ENCODE measurements at regions not wholly inside any gene's neighbourhood (a gene's known extent, or its start where the extent isn't known, plus 50 kb on each side); places are given as distances from the start of the nearest gene placed in this dataset.
"Not testable (repeated sequence)": the region's sequence is repeated elsewhere in the genome, so short reads cannot be mapped to it uniquely, and the experiment has no call there.

DNA sequence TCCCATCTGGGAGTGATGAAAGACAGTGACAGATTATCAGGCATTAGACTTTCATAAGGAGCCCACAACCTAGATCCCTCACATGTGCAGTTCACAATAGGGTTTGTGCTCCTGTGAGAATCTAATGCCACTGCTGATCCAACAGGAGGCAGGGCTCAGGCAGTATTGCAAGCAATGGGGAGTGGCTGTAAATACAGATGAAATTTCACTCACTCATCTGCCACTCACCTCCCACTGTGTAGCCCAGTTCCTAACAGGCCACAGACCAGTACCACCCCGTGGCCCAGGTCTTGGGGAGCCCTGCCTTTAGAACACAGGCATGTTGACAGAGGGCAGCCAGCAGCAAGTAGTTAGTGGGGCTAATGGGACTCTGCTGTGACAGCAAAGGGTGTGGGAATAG is 137.3 kb upstream of the NANOS1 start:
- Histone ChIP-seq H3K4me1 (no peaks in the 10 kb centered on the region), H3K9me3 (no peaks in the 10 kb centered on the region), H3K27me3 (no peaks in the 10 kb centered on the region), H3K36me3 (no peaks in the 10 kb centered on the region), H3K27ac (no peak overlapping the region), H3K4me3 (no peak overlapping the region)
- intact Hi-C loops (cut with DNase I; ENCODE audit: low total_unique reads): no loop called here
- 18 to 67% (median 36%) methylated on average over 1 of the region's 1 CpG for WGBS, 5 donors
- no peak for TF ChIP-seq POLR2AphosphoS5 (IDR thresholded peaks at IDR 0.05)
- TF ChIP-seq EP300 (IDR thresholded peaks at IDR 0.05): no peak
- TF ChIP-seq, protein P1, sequence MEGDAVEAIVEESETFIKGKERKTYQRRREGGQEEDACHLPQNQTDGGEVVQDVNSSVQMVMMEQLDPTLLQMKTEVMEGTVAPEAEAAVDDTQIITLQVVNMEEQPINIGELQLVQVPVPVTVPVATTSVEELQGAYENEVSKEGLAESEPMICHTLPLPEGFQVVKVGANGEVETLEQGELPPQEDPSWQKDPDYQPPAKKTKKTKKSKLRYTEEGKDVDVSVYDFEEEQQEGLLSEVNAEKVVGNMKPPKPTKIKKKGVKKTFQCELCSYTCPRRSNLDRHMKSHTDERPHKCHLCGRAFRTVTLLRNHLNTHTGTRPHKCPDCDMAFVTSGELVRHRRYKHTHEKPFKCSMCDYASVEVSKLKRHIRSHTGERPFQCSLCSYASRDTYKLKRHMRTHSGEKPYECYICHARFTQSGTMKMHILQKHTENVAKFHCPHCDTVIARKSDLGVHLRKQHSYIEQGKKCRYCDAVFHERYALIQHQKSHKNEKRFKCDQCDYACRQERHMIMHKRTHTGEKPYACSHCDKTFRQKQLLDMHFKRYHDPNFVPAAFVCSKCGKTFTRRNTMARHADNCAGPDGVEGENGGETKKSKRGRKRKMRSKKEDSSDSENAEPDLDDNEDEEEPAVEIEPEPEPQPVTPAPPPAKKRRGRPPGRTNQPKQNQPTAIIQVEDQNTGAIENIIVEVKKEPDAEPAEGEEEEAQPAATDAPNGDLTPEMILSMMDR (IDR thresholded peaks at IDR 0.05): no peak
- TF ChIP-seq POLR2A (IDR thresholded peaks at IDR 0.05): no peak
- DNase-seq: no peak

DNA sequence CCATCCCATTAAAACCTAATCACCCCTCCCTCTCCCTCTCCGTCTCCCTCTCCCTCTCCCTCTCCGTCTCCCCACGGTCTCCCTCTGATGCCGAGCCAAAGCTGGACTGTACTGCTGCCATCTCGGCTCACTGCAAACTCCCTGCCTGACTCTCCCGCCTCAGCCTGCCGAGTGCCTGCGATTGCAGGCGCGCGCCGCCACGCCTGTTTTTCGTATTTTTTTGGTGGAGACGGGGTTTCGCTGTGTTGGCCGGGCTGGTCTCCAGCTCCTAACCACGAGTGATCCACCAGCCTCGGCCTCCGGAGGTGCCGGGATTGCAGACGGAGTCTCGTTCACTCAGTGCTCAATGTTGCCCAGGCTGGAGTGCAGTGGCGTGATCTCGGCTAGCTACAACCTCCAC is 134.6 kb upstream of the NANOS1 start:
- H3K27me3 ChIP-seq; intact Hi-C loops (cut with DNase I; ENCODE audit: low total_unique reads); H3K4me3 ChIP-seq; H3K36me3 ChIP-seq; H3K4me1 ChIP-seq; H3K27ac ChIP-seq; DNase-seq: not testable (repeated sequence)
- H3K9me3 ChIP-seq: peaks cover 0 to 15% (median 7%) of the 10 kb centered on the region in 4 donors
- 91 to 97% (median 96%) methylated on average over 4 to 24 of the region's 25 CpGs for WGBS, 5 donors

DNA sequence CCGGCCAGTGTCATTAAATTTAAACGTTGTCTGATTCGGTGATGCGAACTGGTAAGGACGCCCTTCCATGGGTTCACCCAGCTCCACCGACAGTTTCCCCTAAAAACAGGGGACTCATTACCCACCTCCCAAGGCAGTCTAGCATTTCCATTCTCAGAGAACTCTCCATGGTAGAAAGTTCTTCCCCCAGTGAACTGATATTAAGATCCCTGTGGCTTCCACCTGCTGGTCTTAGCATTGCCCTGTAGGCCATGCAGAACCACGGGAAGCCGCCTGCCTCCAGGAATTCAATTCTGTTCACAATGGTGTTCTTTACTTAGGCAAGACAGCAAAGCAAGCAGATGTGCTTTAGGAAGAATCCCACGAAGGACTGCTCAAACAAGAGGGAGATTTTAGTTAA is 128.9 kb upstream of the NANOS1 start:
- H3K4me3 ChIP-seq: no peak overlapping the region
- 74 to 82% (median 76%) methylated on average over 9 of the region's 9 CpGs for WGBS, 5 donors
- TF ChIP-seq POLR2AphosphoS5 (IDR thresholded peaks at IDR 0.05) (no peak), POLR2A (IDR thresholded peaks at IDR 0.05) (no peak), EP300 (IDR thresholded peaks at IDR 0.05) (no peak)
- TF ChIP-seq, protein P1 (IDR thresholded peaks at IDR 0.05): no peak
- no peak overlapping the region for H3K27ac ChIP-seq
- intact Hi-C loops (cut with DNase I; ENCODE audit: low total_unique reads): no loop called here
- peaks cover 0 to 12% (median 0%) of the 10 kb centered on the region in 3 donors for H3K27me3 ChIP-seq
- no peaks in the 10 kb centered on the region for H3K36me3 ChIP-seq
- H3K4me1 ChIP-seq: no peaks in the 10 kb centered on the region
- no peak for DNase-seq
- peaks cover 0 to 15% (median 7%) of the 10 kb centered on the region in 4 donors for H3K9me3 ChIP-seq

DNA sequence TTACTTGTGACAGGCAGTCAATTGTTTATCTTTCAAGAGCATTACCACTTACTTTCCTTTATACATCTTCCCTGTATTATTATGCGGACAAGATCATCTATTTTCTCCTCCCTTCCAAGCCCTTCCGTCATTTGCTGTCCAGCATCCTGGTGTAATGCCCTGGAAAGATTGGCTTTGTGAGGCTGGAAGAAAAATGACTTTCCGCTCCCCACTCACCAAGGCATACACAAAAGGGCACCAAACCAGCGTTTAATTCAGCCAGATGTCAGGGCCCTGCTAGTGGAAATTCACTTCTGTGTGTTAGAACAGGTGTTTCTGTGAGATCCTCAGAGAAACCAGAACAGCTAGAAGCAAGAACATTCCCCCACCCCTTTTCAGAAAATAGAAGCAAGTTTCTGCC is 128.1 kb upstream of the NANOS1 start:
- Histone ChIP-seq H3K4me3 (no peak overlapping the region), H3K27me3 (peaks cover 0 to 12% (median 0%) of the 10 kb centered on the region in 3 donors), H3K4me1 (no peaks in the 10 kb centered on the region), H3K9me3 (peaks cover 0 to 15% (median 7%) of the 10 kb centered on the region in 4 donors), H3K36me3 (no peaks in the 10 kb centered on the region), H3K27ac (no peak overlapping the region)
- TF ChIP-seq, protein P1 (IDR thresholded peaks at IDR 0.05): no peak
- TF ChIP-seq EP300 (IDR thresholded peaks at IDR 0.05) (no peak), POLR2AphosphoS5 (IDR thresholded peaks at IDR 0.05) (no peak), POLR2A (IDR thresholded peaks at IDR 0.05) (no peak)
- WGBS, 5 donors: 40 to 55% (median 41%) methylated on average over 4 of the region's 4 CpGs
- intact Hi-C loops (cut with DNase I; ENCODE audit: low total_unique reads): no loop called here
- peak in 1 of 2 donors; percentile 25 for DNase-seq

GRCh38 chr10:118901906-118902305 is 127.6 kb upstream of the NANOS1 start:
- no peaks in the 10 kb centered on the region for H3K4me1 ChIP-seq
- H3K4me3 ChIP-seq: no peak overlapping the region
- H3K36me3 ChIP-seq: no peaks in the 10 kb centered on the region
- TF ChIP-seq POLR2AphosphoS5 (IDR thresholded peaks at IDR 0.05) (no peak), EP300 (IDR thresholded peaks at IDR 0.05) (no peak), POLR2A (IDR thresholded peaks at IDR 0.05) (no peak)
- TF ChIP-seq, protein P1 (IDR thresholded peaks at IDR 0.05): no peak
- no peak overlapping the region for H3K27ac ChIP-seq
- no peak for DNase-seq
- peaks cover 0 to 12% (median 0%) of the 10 kb centered on the region in 3 donors for H3K27me3 ChIP-seq
- intact Hi-C loops (cut with DNase I; ENCODE audit: low total_unique reads): no loop called here
- H3K9me3 ChIP-seq: peaks cover 0 to 15% (median 7%) of the 10 kb centered on the region in 4 donors
- 43 to 63% (median 52%) methylated on average over 4 of the region's 4 CpGs for WGBS, 5 donors

GRCh38 chr10:118902656-118903055 is 126.9 kb upstream of the NANOS1 start:
- 85 to 95% (median 92%) methylated on average over 5 of the region's 5 CpGs for WGBS, 5 donors
- peaks cover 0 to 12% (median 0%) of the 10 kb centered on the region in 3 donors for H3K27me3 ChIP-seq
- H3K9me3 ChIP-seq: peaks cover 0 to 13% (median 6%) of the 10 kb centered on the region in 4 donors
- intact Hi-C loops (cut with DNase I; ENCODE audit: low total_unique reads); H3K27ac ChIP-seq; H3K36me3 ChIP-seq; DNase-seq; H3K4me3 ChIP-seq; H3K4me1 ChIP-seq: not testable (repeated sequence)

All from stomach (tissue), 8 donors.